Mesenchymal stem cell (in vitro differentiated cells and primary cell): ENCODE measurements at regions not wholly inside any gene's neighbourhood (a gene's known extent, or its start where the extent isn't known, plus 50 kb on each side); places are given as distances from the start of the nearest gene placed in this dataset.

Experiments
- DNase-seq: peaks from one replicate; pipeline ENCODE4 v3.0.0-alpha.2; 2013
- H2AFZ ChIP-seq: one replicate; pipeline ENCODE4 v1.6.1; 2013; ENCODE audit warnings: low read depth, mild to moderate bottlenecking, control low read depth, inconsistent platforms, low read length, moderate library complexity
- H2AK5ac ChIP-seq: 2 replicates; pipeline ENCODE4 v1.6.1; 2013; ENCODE audit warnings: low read length, moderate library complexity, mild to moderate bottlenecking, inconsistent platforms; ENCODE audit not compliant: severe bottlenecking
- H2BK120ac ChIP-seq: one replicate; pipeline ENCODE4 v1.6.1; 2013; ENCODE audit warnings: low read depth, mild to moderate bottlenecking, inconsistent platforms, low read length, moderate library complexity
- H2BK12ac ChIP-seq, 2 experiments: one replicate each; pipeline ENCODE4 v1.6.1; 2013; ENCODE audit warnings: inconsistent platforms in 2 of 2, low read length in 2 of 2, mild to moderate bottlenecking in 2 of 2, moderate library complexity in 2 of 2, control low read depth in 1 of 2
- H2BK15ac ChIP-seq: one replicate; pipeline ENCODE4 v1.6.1; 2013; ENCODE audit warnings: mild to moderate bottlenecking, low read depth, inconsistent platforms; ENCODE audit not compliant: poor library complexity, severe bottlenecking
- H2BK5ac ChIP-seq: 2 replicates; pipeline ENCODE4 v1.6.1; 2013; ENCODE audit warnings: low read depth, mild to moderate bottlenecking, low read length, control low read depth, inconsistent platforms; ENCODE audit not compliant: poor library complexity, severe bottlenecking
- H3K14ac ChIP-seq, 2 experiments: one replicate each; pipeline ENCODE4 v1.6.1; 2013; ENCODE audit warnings: inconsistent platforms in 2 of 2, low read length in 2 of 2, control low read depth in 1 of 2, mild to moderate bottlenecking in 1 of 2, moderate library complexity in 1 of 2
- H3K18ac ChIP-seq, 2 experiments: one replicate each; pipeline ENCODE4 v1.6.1; 2013; ENCODE audit warnings: inconsistent platforms in 2 of 2, low read length in 2 of 2, control low read depth in 1 of 2, low read depth in 1 of 2, mild to moderate bottlenecking in 1 of 2
- H3K23ac ChIP-seq, 2 experiments: one replicate each; pipeline ENCODE4 v1.6.1; 2013; ENCODE audit warnings: inconsistent platforms in 2 of 2, low read length in 2 of 2, mild to moderate bottlenecking in 2 of 2, moderate library complexity in 2 of 2, control low read depth in 1 of 2
- H3K27ac ChIP-seq: 2 replicates; pipeline ENCODE4 v1.5.1; 2013; ENCODE audit warnings: mild to moderate bottlenecking, moderate library complexity, low read length, control low read depth, inconsistent platforms; ENCODE audit not compliant: poor library complexity, severe bottlenecking
- H3K27me3 ChIP-seq, 2 experiments: 2 replicates each; pipeline versions ENCODE4 v1.6.1 to v1.7.0; 2013; ENCODE audit warnings: low read length in 2 of 2, mild to moderate bottlenecking in 2 of 2, moderate library complexity in 2 of 2, control low read depth in 1 of 2, inconsistent platforms in 1 of 2; ENCODE audit not compliant: control insufficient read depth in 1 of 2, insufficient read depth in 1 of 2
- H3K36me3 ChIP-seq, 2 experiments: 2 replicates each; pipeline versions ENCODE4 v1.6.1 to v1.7.0; 2013; ENCODE audit warnings: low read length in 2 of 2, control low read depth in 1 of 2, inconsistent platforms in 1 of 2, low read depth in 1 of 2, mild to moderate bottlenecking in 1 of 2; ENCODE audit not compliant: insufficient read depth in 2 of 2, control insufficient read depth in 1 of 2
- H3K4ac ChIP-seq, 2 experiments: one replicate each; pipeline ENCODE4 v1.6.1; 2013; ENCODE audit warnings: inconsistent platforms in 2 of 2, low read length in 2 of 2, mild to moderate bottlenecking in 2 of 2, moderate library complexity in 2 of 2, control low read depth in 1 of 2, low read depth in 1 of 2
- H3K4me1 ChIP-seq: 2 replicates; pipeline ENCODE4 v1.6.1; 2013; ENCODE audit warnings: low read depth, low read length, control low read depth; ENCODE audit not compliant: control insufficient read depth, insufficient read depth
- H3K4me2 ChIP-seq: 2 replicates; pipeline ENCODE4 v1.6.1; 2013; ENCODE audit warnings: low read length, mild to moderate bottlenecking, inconsistent platforms; ENCODE audit not compliant: poor library complexity, severe bottlenecking
- H3K4me3 ChIP-seq, 2 experiments: 2 replicates each; pipeline versions ENCODE4 v1.5.1 to v1.7.0; 2013; ENCODE audit warnings: low read length in 2 of 2, mild to moderate bottlenecking in 2 of 2, control low read depth in 1 of 2, low read depth in 1 of 2; ENCODE audit not compliant: insufficient read depth in 1 of 2
- H3K79me1 ChIP-seq: replicated peaks from 2 replicates; pipeline ENCODE4 v1.6.1; 2013; ENCODE audit warnings: mild to moderate bottlenecking, control low read depth, low read length, inconsistent platforms; ENCODE audit not compliant: poor library complexity, severe bottlenecking
- H3K9ac ChIP-seq: 2 replicates; pipeline ENCODE4 v1.7.0; 2013; ENCODE audit warnings: mild to moderate bottlenecking, low read length, moderate library complexity
- H3K9me3 ChIP-seq: 2 replicates; pipeline ENCODE4 v1.7.0; 2013; ENCODE audit warnings: mild to moderate bottlenecking, low read length; ENCODE audit not compliant: control insufficient read depth
- H4K8ac ChIP-seq: one replicate; pipeline ENCODE4 v1.6.1; 2013; ENCODE audit warnings: inconsistent platforms, mild to moderate bottlenecking, low read length, moderate library complexity
- H4K91ac ChIP-seq: one replicate; pipeline ENCODE4 v1.6.1; 2013; ENCODE audit warnings: mild to moderate bottlenecking, low read length, inconsistent platforms
- WGBS: methylation state at CpG from one replicate; pipeline ENCODE4 v1.1.7; 2013; ENCODE audit warnings: mixed read lengths; 5-methylcytosine and 5-hydroxymethylcytosine counted together

DNA sequence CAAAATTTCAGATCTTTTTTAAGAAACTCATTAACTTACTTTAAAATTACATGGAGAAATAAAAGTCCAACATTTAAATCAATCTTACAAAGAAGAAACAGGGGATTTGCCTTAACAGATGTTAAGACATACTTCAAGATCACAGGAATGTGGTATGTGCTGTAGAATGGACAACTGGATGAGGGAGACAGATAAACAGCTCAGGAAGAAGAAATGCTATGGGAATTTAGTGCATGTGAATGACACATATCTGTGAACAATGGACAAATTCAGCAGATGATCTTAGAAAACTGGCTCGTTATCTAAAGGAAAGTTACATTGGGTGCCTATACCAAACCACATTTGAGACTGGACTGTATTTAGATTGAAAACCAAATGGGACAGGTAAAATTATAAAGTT lies 246.8 kb upstream of the AGAP1 start:
- H3K27ac ChIP-seq: no peak overlapping the region
- H3K9me3 ChIP-seq: no peaks in the 10 kb centered on the region
- WGBS: 96% methylated on average over 1 of the region's 1 CpG
- H2AK5ac ChIP-seq: no peak overlapping the region
- no peaks in the 10 kb centered on the region for H3K79me1 ChIP-seq
- no peaks in the 10 kb centered on the region for H3K4me1 ChIP-seq
- no peak overlapping the region for H4K8ac ChIP-seq
- no peak overlapping the region for H2BK12ac ChIP-seq
- no peak overlapping the region for H3K4me2 ChIP-seq
- no peak overlapping the region for H4K91ac ChIP-seq
- H2BK15ac ChIP-seq: no peak overlapping the region
- H2BK5ac ChIP-seq: no peak overlapping the region
- no peaks in the 10 kb centered on the region for H3K36me3 ChIP-seq
- no peak overlapping the region for H3K9ac ChIP-seq
- no peak overlapping the region for H2BK120ac ChIP-seq
- peaks cover 4 to 6% of the 10 kb centered on the region in 2 experiments for H3K27me3 ChIP-seq
- no peak overlapping the region for H3K18ac ChIP-seq
- no peak overlapping the region for H3K4me3 ChIP-seq
- H3K14ac ChIP-seq: no peak overlapping the region
- H3K23ac ChIP-seq: no peak overlapping the region
- no peak overlapping the region for H2AFZ ChIP-seq
- no peak for DNase-seq
- H3K4ac ChIP-seq: no peak overlapping the region

- Histone ChIP-seq H3K18ac (peak overlapping the region in 1 of 2 experiments; percentile 6), H4K91ac (no peak overlapping the region), H2AFZ (no peak overlapping the region), H2BK12ac (no peak overlapping the region), H3K4me1 (no peaks in the 10 kb centered on the region), H2BK15ac (peak overlapping the region; percentile 48), H3K4me2 (no peak overlapping the region), H3K23ac (no peak overlapping the region), H3K4ac (no peak overlapping the region), H3K9ac (peak overlapping the region; percentile 11), H4K8ac (no peak overlapping the region), H3K27ac (no peak overlapping the region), H2AK5ac (no peak overlapping the region), H3K4me3 (no peak overlapping the region), H2BK5ac (no peak overlapping the region), H3K14ac (no peak overlapping the region), H3K9me3 (no peaks in the 10 kb centered on the region), H3K27me3 (no peaks in the 10 kb centered on the region), H3K79me1 (no peaks in the 10 kb centered on the region), H3K36me3 (no peaks in the 10 kb centered on the region), H2BK120ac (no peak overlapping the region)
- peak; percentile 31 for DNase-seq
- 33% methylated on average over 1 of the region's 5 CpGs for WGBS
Observed at GRCh38 chr2:235255693-235256092, 238.2 kb upstream of the AGAP1 start.

- no peak overlapping the region for H3K4me2 ChIP-seq
- no peaks in the 10 kb centered on the region for H3K79me1 ChIP-seq
- H4K8ac ChIP-seq: no peak overlapping the region
- no peak overlapping the region for H3K18ac ChIP-seq
- no peaks in the 10 kb centered on the region for H3K27me3 ChIP-seq
- H3K27ac ChIP-seq: no peak overlapping the region
- H3K9me3 ChIP-seq: no peaks in the 10 kb centered on the region
- no peak overlapping the region for H3K14ac ChIP-seq
- WGBS: 97% methylated on average over 1 of the region's 1 CpG
- no peak overlapping the region for H2BK120ac ChIP-seq
- no peak overlapping the region for H3K9ac ChIP-seq
- H2AFZ ChIP-seq: no peak overlapping the region
- H2AK5ac ChIP-seq: no peak overlapping the region
- H4K91ac ChIP-seq: no peak overlapping the region
- no peak overlapping the region for H2BK12ac ChIP-seq
- no peak overlapping the region for H3K4me3 ChIP-seq
- no peak for DNase-seq
- no peak overlapping the region for H3K4ac ChIP-seq
- no peak overlapping the region for H2BK5ac ChIP-seq
- H3K4me1 ChIP-seq: no peaks in the 10 kb centered on the region
- no peak overlapping the region for H3K23ac ChIP-seq
- H2BK15ac ChIP-seq: no peak overlapping the region
- no peaks in the 10 kb centered on the region for H3K36me3 ChIP-seq
Observed at GRCh38 chr2:235257590-235257989, 236.3 kb upstream of the AGAP1 start.

GRCh38 chr2:235262750-235263149 lies 231.1 kb upstream of the AGAP1 start:
- Histone ChIP-seq H2BK120ac (no peak overlapping the region), H3K9me3 (no peaks in the 10 kb centered on the region), H3K27ac (no peak overlapping the region), H3K9ac (peak overlapping the region; percentile 75), H3K4ac (peak overlapping the region in 1 of 2 experiments; percentile 10), H4K91ac (peak overlapping the region; percentile 88), H3K27me3 (peaks cover 0 to 3% of the 10 kb centered on the region in 2 experiments), H2BK15ac (peak overlapping the region; percentile 83), H2BK5ac (no peak overlapping the region), H3K14ac (no peak overlapping the region), H2BK12ac (peak overlapping the region; percentile 7 to 93), H4K8ac (peak overlapping the region; percentile 33), H3K36me3 (no peaks in the 10 kb centered on the region), H2AK5ac (peak overlapping the region; percentile 31), H3K18ac (peak overlapping the region; percentile 40 to 58), H3K79me1 (no peaks in the 10 kb centered on the region), H3K4me1 (peaks cover 10% of the 10 kb centered on the region), H3K4me3 (no peak overlapping the region), H3K4me2 (no peak overlapping the region), H3K23ac (no peak overlapping the region), H2AFZ (no peak overlapping the region)
- 96% methylated on average over 4 of the region's 4 CpGs for WGBS
- no peak for DNase-seq
